Esophagus squamous epithelium (tissue), 5 donors: ENCODE measurements at regions not wholly inside any gene's neighbourhood (a gene's known extent, or its start where the extent isn't known, plus 50 kb on each side); places are given as distances from the start of the nearest gene placed in this dataset.

Experiments
- DNase-seq: peaks from one replicate; lab custom pipeline; 2025; lab: John Stamatoyannopoulos, UW
- H3K27ac ChIP-seq, 4 donors: fragments of 200-600 bp; sonication (generic); one replicate each; pipeline ENCODE4 v1.5.1; 2016 to 2019; ENCODE audit warnings: mild to moderate bottlenecking in 1 of 4
- H3K27me3 ChIP-seq, 4 donors: fragments of 200-600 bp; sonication (generic); 1 replicate in 3 of 4; 2 replicates in 1 of 4; pipeline versions ENCODE4 v1.5.1 to v1.6.0; 2017 to 2021; ENCODE audit warnings: antibody characterized with exemption in 1 of 4
- H3K36me3 ChIP-seq, 3 donors: fragments of 200-600 bp; sonication (generic); one replicate each; pipeline ENCODE4 v1.5.1; 2016 to 2019
- H3K4me1 ChIP-seq, 3 donors: fragments of 200-600 bp; sonication (generic); one replicate each; pipeline ENCODE4 v1.5.1; 2017 to 2019
- H3K4me3 ChIP-seq, 4 donors: fragments of 200-600 bp; sonication (generic); 1 replicate in 3 of 4; 2 replicates in 1 of 4; pipeline ENCODE4 v1.5.1; 2016 to 2019; ENCODE audit warnings: mild to moderate bottlenecking in 2 of 4, moderate library complexity in 1 of 4
- H3K9me3 ChIP-seq, 3 donors: fragments of 200-600 bp; sonication (generic); one replicate each; pipeline ENCODE4 v1.5.1; 2016 to 2019
- CTCF ChIP-seq, 6 experiments: fragments of 450-650 bp in 4 of 6; fragments of 200-600 bp in 2 of 6; sonication (generic) in 2 of 6; IDR thresholded peaks; one replicate each; pipeline ENCODE4 v1.5.1; 2016 to 2019; ENCODE audit warnings: antibody characterized with exemption in 6 of 6, mild to moderate bottlenecking in 4 of 6, moderate library complexity in 4 of 6
- POLR2A ChIP-seq, 4 donors: fragments of 450-650 bp; IDR thresholded peaks; one replicate each; pipeline ENCODE4 v1.6.1; 2017; ENCODE audit warnings: antibody characterized with exemption in 4 of 4, mild to moderate bottlenecking in 4 of 4, moderate library complexity in 3 of 4
- WGBS, 2 donors: methylation state at CpG; one replicate each; pipeline ENCODE4 v1.1.5; 2018; 5-methylcytosine and 5-hydroxymethylcytosine counted together
- intact Hi-C: fragments of 100-400 bp; cut with DNase I; formaldehyde crosslinking; loops from one replicate; pipeline ENCODE4 v1.15.0; 2022
- donor health status: DM: yes; HTN: yes; CAD: no.

GRCh38 chr1:22318279-22318981, 133.2 kb upstream of the ZBTB40 start:
- no peak overlapping the region for H3K4me3 ChIP-seq
- H3K27ac ChIP-seq: no peak overlapping the region
- intact Hi-C loops: no loop called here
- H3K27me3 ChIP-seq: peaks cover 0 to 51% (median 0%) of the 10 kb centered on the region in 4 donors
- H3K9me3 ChIP-seq: no peaks in the 10 kb centered on the region
- no peak for DNase-seq
- no peaks in the 10 kb centered on the region for H3K4me1 ChIP-seq
- no peaks in the 10 kb centered on the region for H3K36me3 ChIP-seq
- TF ChIP-seq POLR2A (IDR thresholded peaks at IDR 0.05) (no peak), CTCF (IDR thresholded peaks at IDR 0.05) (no peak)
- 57 to 69% methylated on average over 4 to 8 of the region's 24 CpGs for WGBS, 2 donors

GRCh38 chr1:22319608-22320007, 132.0 kb upstream of the ZBTB40 start:
- TF ChIP-seq POLR2A (IDR thresholded peaks at IDR 0.05) (no peak), CTCF (IDR thresholded peaks at IDR 0.05) (no peak)
- no peak for DNase-seq
- Histone ChIP-seq H3K36me3 (no peaks in the 10 kb centered on the region), H3K27me3 (peaks cover 0 to 47% (median 0%) of the 10 kb centered on the region in 4 donors), H3K27ac (no peak overlapping the region), H3K4me1 (no peaks in the 10 kb centered on the region), H3K9me3 (no peaks in the 10 kb centered on the region), H3K4me3 (no peak overlapping the region)
- WGBS, 2 donors: 57 to 77% methylated on average over 3 to 5 of the region's 5 CpGs
- intact Hi-C loops: no loop called here

- intact Hi-C loops: no loop called here
- no peak overlapping the region for H3K27ac ChIP-seq
- no peak overlapping the region for H3K4me3 ChIP-seq
- peaks cover 0 to 37% (median 0%) of the 10 kb centered on the region in 4 donors for H3K27me3 ChIP-seq
- no peaks in the 10 kb centered on the region for H3K9me3 ChIP-seq
- no peaks in the 10 kb centered on the region for H3K36me3 ChIP-seq
- WGBS, 2 donors: 49 to 70% methylated on average over 8 of the region's 9 CpGs
- TF ChIP-seq POLR2A (IDR thresholded peaks at IDR 0.05) (no peak), CTCF (IDR thresholded peaks at IDR 0.05) (no peak)
- H3K4me1 ChIP-seq: no peaks in the 10 kb centered on the region
- no peak for DNase-seq
Measured at GRCh38 chr1:22320587-22321344, 130.9 kb upstream of the ZBTB40 start.

- Histone ChIP-seq H3K4me1 (no peaks in the 10 kb centered on the region), H3K4me3 (no peak overlapping the region), H3K9me3 (no peaks in the 10 kb centered on the region), H3K27me3 (peaks cover 0 to 36% (median 0%) of the 10 kb centered on the region in 4 donors), H3K27ac (no peak overlapping the region), H3K36me3 (no peaks in the 10 kb centered on the region)
- intact Hi-C loops: no loop called here
- no peak for DNase-seq
- TF ChIP-seq CTCF (IDR thresholded peaks at IDR 0.05): no peak
- no peak for TF ChIP-seq POLR2A (IDR thresholded peaks at IDR 0.05)
- 77 to 92% methylated on average over 2 to 3 of the region's 4 CpGs for WGBS, 2 donors
Measured at GRCh38 chr1:22321917-22322316, 129.7 kb upstream of the ZBTB40 start.
